GM18499 (cell line): ENCODE measurements at regions not wholly inside any gene's neighbourhood (a gene's known extent, or its start where the extent isn't known, plus 50 kb on each side); places are given as distances from the start of the nearest gene placed in this dataset.
"Not testable (repeated sequence)": the region's sequence is repeated elsewhere in the genome, so short reads cannot be mapped to it uniquely, and the experiment has no call there.

Experiments
- ATAC-seq: cut with Tn5 transposase; IDR thresholded peaks from one replicate; pipeline ENCODE4 v1.9.1; 2021; ENCODE audit warnings: moderate number of reproducible peaks; ENCODE audit not compliant: insufficient read depth, unreplicated experiment

DNA sequence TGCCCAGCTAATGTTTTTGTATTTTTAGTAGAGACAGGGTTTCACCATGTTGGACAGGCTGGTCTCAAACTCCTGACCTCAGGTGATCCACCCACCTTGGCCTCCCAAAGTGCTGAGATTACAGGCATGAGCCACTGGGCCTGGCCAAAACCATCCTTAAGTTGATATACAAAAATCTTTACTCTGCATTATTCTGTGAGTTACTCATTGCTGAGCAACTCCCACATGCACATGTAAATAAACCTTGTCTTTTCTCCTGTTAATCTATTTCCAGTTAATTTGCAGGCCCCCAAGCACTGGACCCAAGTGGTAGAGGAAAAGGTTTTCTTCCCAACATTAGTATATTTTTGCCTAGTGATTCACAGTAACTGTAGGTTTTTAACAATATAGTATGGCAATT is 242.8 kb downstream of the KLF5 start:
- not testable (repeated sequence) for ATAC-seq

- ATAC-seq, result no peak
Observed at GRCh38 chr13:73300718-73301425, 242.1 kb downstream of the KLF5 start.

GRCh38 chr13:73299787-73300186 is 241.0 kb downstream of the KLF5 start:
- ATAC-seq, result no peak

- ATAC-seq, result no peak
Observed at GRCh38 chr13:73293913-73294523, 235.2 kb downstream of the KLF5 start.

GRCh38 chr13:73292127-73292526 is 233.3 kb downstream of the KLF5 start:
- no peak for ATAC-seq

DNA sequence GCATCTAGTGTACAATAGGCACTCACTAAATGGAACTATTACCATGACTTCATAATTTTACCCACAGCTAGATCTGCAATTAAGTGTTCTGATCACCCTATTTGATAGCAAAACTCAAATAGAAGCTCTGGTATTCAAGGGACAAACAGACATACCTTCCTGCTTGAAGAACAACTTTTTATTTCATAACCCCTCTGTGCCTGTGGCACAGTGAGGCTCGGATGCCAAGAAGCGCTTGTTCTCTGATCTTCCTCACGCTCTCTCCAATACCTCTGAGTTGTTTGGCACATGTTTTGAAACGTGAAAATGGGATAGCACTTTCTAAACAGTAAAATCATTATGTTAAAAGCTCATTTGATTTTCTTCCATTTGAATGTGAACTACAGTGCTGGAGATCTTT is 232.0 kb downstream of the KLF5 start:
- no peak for ATAC-seq

DNA sequence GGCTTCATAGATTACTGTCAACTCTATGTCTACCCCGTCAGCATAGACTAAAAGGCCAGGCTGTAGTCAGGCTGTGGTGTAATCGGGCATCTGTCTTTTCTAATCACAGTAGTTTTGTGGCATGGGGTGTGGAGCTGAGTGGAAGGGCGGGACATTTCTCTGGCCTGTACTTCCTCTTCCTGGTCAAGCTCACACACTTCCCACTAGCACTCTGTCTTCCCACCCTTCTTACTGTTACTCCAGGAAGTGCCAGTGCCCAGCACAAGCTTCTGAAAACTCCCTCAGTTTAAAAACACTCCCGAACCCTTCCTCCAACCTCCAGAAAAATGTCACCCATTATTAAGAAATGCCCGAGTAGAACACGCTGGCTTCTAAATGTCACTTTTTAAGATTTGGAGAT is 229.8 kb downstream of the KLF5 start:
- no peak for ATAC-seq

GRCh38 chr13:73287831-73288230 is 229.0 kb downstream of the KLF5 start:
- no peak for ATAC-seq

GRCh38 chr13:73286942-73287620 is 228.3 kb downstream of the KLF5 start:
- ATAC-seq, result no peak

- ATAC-seq, result no peak
Observed at GRCh38 chr13:73286177-73286576, 227.4 kb downstream of the KLF5 start.

- no peak for ATAC-seq
Observed at GRCh38 chr13:73284081-73284874, 225.5 kb downstream of the KLF5 start.

DNA sequence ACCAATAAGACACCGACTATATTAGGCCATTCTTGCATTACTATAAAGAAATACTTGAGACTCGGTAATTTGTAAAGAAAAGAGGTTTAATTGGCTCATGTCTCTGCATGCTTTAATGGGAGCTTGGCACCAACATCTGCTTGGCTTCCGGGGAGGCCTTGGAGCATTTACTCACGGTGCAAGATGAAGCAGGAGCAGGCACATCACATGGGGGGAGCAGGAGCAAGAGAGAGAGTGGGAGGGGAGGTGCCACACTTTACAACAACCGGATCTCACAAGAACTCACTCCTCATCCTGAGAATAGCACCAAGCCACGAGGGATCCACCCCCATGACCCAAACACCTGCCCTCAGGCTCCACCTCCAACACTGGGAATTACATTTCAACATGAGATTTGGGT is 224.8 kb downstream of the KLF5 start:
- no peak for ATAC-seq

GRCh38 chr13:73281746-73282145 is 222.9 kb downstream of the KLF5 start:
- no peak for ATAC-seq

- no peak for ATAC-seq
Observed at GRCh38 chr13:73278186-73278585, 219.4 kb downstream of the KLF5 start.

- no peak for ATAC-seq
Observed at GRCh38 chr13:73275163-73275562, 216.4 kb downstream of the KLF5 start.

DNA sequence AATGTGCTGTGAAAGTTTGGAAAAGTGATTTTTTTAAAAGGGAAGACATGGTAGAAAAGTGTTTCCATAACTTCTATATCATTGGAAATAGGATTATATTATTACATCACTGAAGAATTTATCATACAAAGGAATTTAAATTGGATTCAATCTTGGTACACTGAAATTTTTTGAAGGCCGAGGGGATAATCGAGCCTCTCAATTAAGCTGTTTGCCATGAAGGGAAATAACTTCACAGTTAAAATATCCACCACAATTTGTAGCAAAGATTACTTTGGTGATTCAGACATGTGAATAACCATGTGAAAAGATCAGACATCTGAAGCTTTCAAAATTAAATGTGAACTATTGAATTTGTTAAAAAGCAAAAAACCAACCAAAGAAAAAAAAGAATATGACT is 215.3 kb downstream of the KLF5 start:
- ATAC-seq, result no peak

GRCh38 chr13:73273745-73274144 is 214.9 kb downstream of the KLF5 start:
- ATAC-seq, result no peak

GRCh38 chr13:73273276-73273675 is 214.5 kb downstream of the KLF5 start:
- ATAC-seq, result no peak

DNA sequence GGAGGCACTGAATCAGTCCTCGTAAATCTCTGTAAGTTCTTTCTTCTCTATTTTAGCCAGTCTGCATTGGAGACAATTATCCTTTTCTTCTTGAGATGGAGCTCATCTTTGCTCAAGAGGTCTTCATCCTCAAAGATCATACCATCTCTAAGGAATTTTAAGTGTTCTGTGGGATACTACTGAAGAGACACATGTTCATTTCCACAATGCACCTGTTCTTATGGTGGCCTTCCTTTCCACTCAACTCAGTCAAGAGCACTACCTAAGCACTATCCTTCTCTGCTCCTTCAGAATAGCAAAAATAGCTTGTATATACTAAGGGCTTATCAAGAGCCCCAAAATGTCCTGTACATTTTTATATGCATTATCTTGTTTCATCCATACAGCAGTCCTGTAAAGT is 214.0 kb downstream of the KLF5 start:
- no peak for ATAC-seq

DNA sequence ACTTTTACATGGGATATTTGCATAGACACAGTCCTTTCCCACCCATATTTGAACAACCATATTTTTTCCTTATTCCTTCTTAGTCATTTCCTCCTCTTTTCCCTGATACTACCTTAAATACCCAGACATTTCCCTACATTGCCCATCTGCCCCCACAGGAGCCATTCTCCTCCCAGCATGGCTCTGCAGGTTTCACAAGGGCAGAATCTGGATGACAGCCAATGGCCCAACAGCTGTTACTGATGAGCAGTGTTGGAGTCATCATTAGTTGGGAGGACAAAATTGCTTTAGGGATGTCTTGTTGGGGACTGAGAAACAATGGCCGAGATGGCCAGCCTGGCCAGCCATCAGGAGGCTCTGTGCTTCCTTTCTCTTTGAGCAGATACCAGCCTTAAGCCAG is 209.5 kb downstream of the KLF5 start:
- no peak for ATAC-seq

GRCh38 chr13:73266640-73267180 is 207.9 kb downstream of the KLF5 start:
- no peak for ATAC-seq
